ENCODE measurements at regions not wholly inside any gene's neighbourhood (a gene's known extent, or its start where the extent isn't known, plus 50 kb on each side); places are given as distances from the start of the nearest gene placed in this dataset.

GRCh38 chrX:74018253-74018652 lies 165.7 kb upstream of the XIST start:
- TF ChIP-seq CTCF (IDR thresholded peaks at IDR 0.05; ENCODE audit: borderline replicate concordance, extremely low read depth, low read length, poor library complexity, severe bottlenecking) (no peak), EZH2 (IDR thresholded peaks at IDR 0.05; ENCODE audit: borderline replicate concordance, low read depth, low read length, severe bottlenecking) (no peak)
